HEK293 (cell line): ENCODE measurements at regions not wholly inside any gene's neighbourhood (a gene's known extent, or its start where the extent isn't known, plus 50 kb on each side); places are given as distances from the start of the nearest gene placed in this dataset.
A peak's percentile ranks its signal among the peaks of the same experiment; 100 is the strongest.

ENCODE experiments used
- CTCF ChIA-PET: fragments of 350-600 bp; formaldehyde crosslinking; extraction: SDS; loops from one replicate; lab custom pipeline; 2021; ENCODE audit warnings: antibody characterized with exemption; lab: Yijun Ruan, JAX
- POLR2A ChIA-PET: fragments of 300-600 bp; formaldehyde crosslinking; extraction: SDS; loops from one replicate; lab custom pipeline; 2020; ENCODE audit warnings: antibody characterized with exemption, inconsistent platforms; lab: Yijun Ruan, JAX
- H3K27ac ChIP-seq: fragments of 200-500 bp; sonication (Bioruptor generic); 2 replicates; pipeline ENCODE4 v1.5.1; 2014; ENCODE audit warnings: low read depth, low read length, control low read depth, inconsistent platforms; ENCODE audit errors: extremely low read depth
- H3K36me3 ChIP-seq, 2 experiments: fragments of 200-500 bp in 1 of 2; sonication (Bioruptor generic) in 1 of 2; 1 replicate in 1 of 2; 2 replicates in 1 of 2; pipeline ENCODE4 v1.5.1; 2014 to 2017; ENCODE audit warnings: inconsistent platforms in 2 of 2, low read length in 2 of 2; ENCODE audit not compliant: control insufficient read depth in 2 of 2, insufficient read depth in 1 of 2
- H3K4me1 ChIP-seq: fragments of 200-500 bp; sonication (Bioruptor generic); 2 replicates; pipeline ENCODE4 v1.5.1; 2014; ENCODE audit warnings: mild to moderate bottlenecking, low read length, inconsistent platforms; ENCODE audit not compliant: control insufficient read depth, insufficient read depth
- H3K4me3 ChIP-seq: 2 replicates; pipeline ENCODE4 v1.5.1; 2011; ENCODE audit warnings: low read depth, mild to moderate bottlenecking, control low read depth, low read length, moderate library complexity
- H3K9me3 ChIP-seq: fragments of 200-500 bp; sonication (Bioruptor generic); 2 replicates; pipeline ENCODE4 v1.5.1; 2014; ENCODE audit warnings: low read depth, low read length, inconsistent platforms; ENCODE audit not compliant: control insufficient read depth, insufficient read depth
- SP7 ChIP-seq: fragments of 450-650 bp; formaldehyde crosslinking; IDR thresholded peaks from 2 replicates; pipeline ENCODE4 v1.5.1; 2016; ENCODE audit warnings: missing biosample characterization, missing genetic modification characterization
- YY1 ChIP-seq: fragments of 450-650 bp; formaldehyde crosslinking; IDR thresholded peaks from 2 replicates; pipeline ENCODE4 v1.5.1; 2018; ENCODE audit warnings: missing biosample characterization, missing genetic modification characterization
- ZEB2 ChIP-seq: fragments of 450-650 bp; formaldehyde crosslinking; IDR thresholded peaks from 2 replicates; pipeline ENCODE4 v1.5.1; 2016; ENCODE audit warnings: missing biosample characterization, missing genetic modification characterization
- ZNF184 ChIP-seq: fragments of 450-650 bp; IDR thresholded peaks from 2 replicates; pipeline ENCODE4 v1.5.1; 2018; ENCODE audit warnings: missing biosample characterization, mild to moderate bottlenecking, missing genetic modification characterization
- ZNF292 ChIP-seq: fragments of 450-650 bp; formaldehyde crosslinking; IDR thresholded peaks from 2 replicates; pipeline ENCODE4 v1.5.1; 2016; ENCODE audit warnings: low read depth, missing biosample characterization, missing genetic modification characterization, borderline replicate concordance
- ZNF473 ChIP-seq: fragments of 450-650 bp; formaldehyde crosslinking; IDR thresholded peaks from 2 replicates; pipeline ENCODE4 v1.5.1; 2017; ENCODE audit warnings: missing biosample characterization, missing genetic modification characterization
- ZNF660 ChIP-seq: fragments of 450-650 bp; IDR thresholded peaks from 2 replicates; pipeline ENCODE4 v1.5.1; 2018; ENCODE audit warnings: missing biosample characterization, mild to moderate bottlenecking, missing genetic modification characterization
- ZNF76 ChIP-seq: fragments of 450-650 bp; formaldehyde crosslinking; IDR thresholded peaks from 2 replicates; pipeline ENCODE4; 2016; ENCODE audit warnings: low read depth, missing biosample characterization, missing genetic modification characterization, borderline replicate concordance
- TF ChIP-seq, protein P1 (sequence below): IDR thresholded peaks from 2 replicates; pipeline ENCODE4 v1.6.1; 2011; ENCODE audit warnings: mild to moderate bottlenecking, low read depth, low read length, borderline replicate concordance
- TF ChIP-seq, protein P2 (sequence below): fragments of 450-650 bp; formaldehyde crosslinking; IDR thresholded peaks from 2 replicates; pipeline ENCODE4 v1.5.1; 2016; ENCODE audit warnings: missing biosample characterization, missing genetic modification characterization
- TF ChIP-seq, protein P3 (sequence below): fragments of 450-650 bp; formaldehyde crosslinking; IDR thresholded peaks from 2 replicates; pipeline ENCODE4 v1.5.1; 2016; ENCODE audit warnings: missing biosample characterization, missing genetic modification characterization, borderline replicate concordance

DNA sequence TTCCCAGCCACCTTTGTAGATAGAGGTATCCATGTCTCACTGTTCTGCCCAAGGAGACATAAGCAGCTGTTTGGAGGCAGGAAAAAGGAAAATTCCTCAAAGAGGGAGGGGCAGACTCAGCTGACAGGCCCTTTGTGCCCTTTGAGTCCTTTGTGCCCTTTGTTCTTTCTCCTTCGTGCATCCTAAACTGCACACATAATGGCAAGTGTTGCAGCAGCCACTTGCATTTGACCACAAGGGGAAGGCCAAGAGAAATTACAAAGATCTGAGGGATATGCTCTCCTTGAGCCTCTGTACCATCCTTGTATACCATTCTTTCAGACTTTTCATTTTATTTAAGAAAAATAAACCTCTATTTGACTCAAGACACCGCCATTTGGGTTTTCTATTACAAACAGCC is 71.8 kb upstream of the PKN2 start:
- Histone ChIP-seq H3K9me3 (no peaks in the 10 kb centered on the region; the same call in 1 of the 2 replicates), H3K36me3 (no peaks in the 10 kb centered on the region), H3K4me1 (no peaks in the 10 kb centered on the region), H3K4me3 (no peak overlapping the region), H3K27ac (no peak overlapping the region)
- ChIA-PET POLR2A (interaction anchor here (0.5 kb wide), 1 partner anchor 351 kb away, joined by 4 read pairs; no protein-coding TSS in a partner anchor), CTCF (no interaction called here)
- TF ChIP-seq ZNF76 (tag by site-specific recombination): no peak
- TF ChIP-seq, protein P1, sequence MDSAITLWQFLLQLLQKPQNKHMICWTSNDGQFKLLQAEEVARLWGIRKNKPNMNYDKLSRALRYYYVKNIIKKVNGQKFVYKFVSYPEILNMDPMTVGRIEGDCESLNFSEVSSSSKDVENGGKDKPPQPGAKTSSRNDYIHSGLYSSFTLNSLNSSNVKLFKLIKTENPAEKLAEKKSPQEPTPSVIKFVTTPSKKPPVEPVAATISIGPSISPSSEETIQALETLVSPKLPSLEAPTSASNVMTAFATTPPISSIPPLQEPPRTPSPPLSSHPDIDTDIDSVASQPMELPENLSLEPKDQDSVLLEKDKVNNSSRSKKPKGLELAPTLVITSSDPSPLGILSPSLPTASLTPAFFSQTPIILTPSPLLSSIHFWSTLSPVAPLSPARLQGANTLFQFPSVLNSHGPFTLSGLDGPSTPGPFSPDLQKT: no peak
- TF ChIP-seq YY1 (tag by site-specific recombination): no peak
- no peak for TF ChIP-seq ZNF660
- TF ChIP-seq, protein P2, sequence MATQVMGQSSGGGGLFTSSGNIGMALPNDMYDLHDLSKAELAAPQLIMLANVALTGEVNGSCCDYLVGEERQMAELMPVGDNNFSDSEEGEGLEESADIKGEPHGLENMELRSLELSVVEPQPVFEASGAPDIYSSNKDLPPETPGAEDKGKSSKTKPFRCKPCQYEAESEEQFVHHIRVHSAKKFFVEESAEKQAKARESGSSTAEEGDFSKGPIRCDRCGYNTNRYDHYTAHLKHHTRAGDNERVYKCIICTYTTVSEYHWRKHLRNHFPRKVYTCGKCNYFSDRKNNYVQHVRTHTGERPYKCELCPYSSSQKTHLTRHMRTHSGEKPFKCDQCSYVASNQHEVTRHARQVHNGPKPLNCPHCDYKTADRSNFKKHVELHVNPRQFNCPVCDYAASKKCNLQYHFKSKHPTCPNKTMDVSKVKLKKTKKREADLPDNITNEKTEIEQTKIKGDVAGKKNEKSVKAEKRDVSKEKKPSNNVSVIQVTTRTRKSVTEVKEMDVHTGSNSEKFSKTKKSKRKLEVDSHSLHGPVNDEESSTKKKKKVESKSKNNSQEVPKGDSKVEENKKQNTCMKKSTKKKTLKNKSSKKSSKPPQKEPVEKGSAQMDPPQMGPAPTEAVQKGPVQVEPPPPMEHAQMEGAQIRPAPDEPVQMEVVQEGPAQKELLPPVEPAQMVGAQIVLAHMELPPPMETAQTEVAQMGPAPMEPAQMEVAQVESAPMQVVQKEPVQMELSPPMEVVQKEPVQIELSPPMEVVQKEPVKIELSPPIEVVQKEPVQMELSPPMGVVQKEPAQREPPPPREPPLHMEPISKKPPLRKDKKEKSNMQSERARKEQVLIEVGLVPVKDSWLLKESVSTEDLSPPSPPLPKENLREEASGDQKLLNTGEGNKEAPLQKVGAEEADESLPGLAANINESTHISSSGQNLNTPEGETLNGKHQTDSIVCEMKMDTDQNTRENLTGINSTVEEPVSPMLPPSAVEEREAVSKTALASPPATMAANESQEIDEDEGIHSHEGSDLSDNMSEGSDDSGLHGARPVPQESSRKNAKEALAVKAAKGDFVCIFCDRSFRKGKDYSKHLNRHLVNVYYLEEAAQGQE (tag by site-specific recombination): no peak
- TF ChIP-seq ZNF292 (tag by site-specific recombination): no peak
- no peak for TF ChIP-seq ZNF184
- TF ChIP-seq ZEB2: no peak

DNA sequence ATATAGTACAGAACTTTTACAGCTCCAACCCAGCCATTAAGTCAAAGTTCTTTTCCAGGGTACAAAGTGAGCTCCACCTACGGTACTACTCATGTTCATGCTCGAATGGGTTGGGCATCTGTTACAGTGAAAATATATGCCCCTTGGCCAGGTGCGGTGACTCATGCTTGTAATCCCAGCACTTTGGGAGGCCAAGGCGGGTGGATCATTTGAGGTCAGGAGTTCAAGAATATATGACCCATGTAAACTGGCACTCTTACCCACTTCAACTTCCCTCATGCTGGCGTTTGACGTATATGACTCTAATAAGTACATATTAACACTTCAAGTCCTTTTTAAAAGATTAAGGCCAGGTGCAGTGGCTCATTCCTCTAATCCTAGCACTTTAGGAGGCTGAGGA is 71.3 kb upstream of the PKN2 start:
- Histone ChIP-seq H3K4me1 (no peaks in the 10 kb centered on the region), H3K27ac (no peak overlapping the region)
- no peak for TF ChIP-seq ZNF473 (tag by site-specific recombination)
- peak; percentile 37; the same call in 1 of the 2 replicates for TF ChIP-seq SP7 (tag by site-specific recombination)
- TF ChIP-seq, protein P3, sequence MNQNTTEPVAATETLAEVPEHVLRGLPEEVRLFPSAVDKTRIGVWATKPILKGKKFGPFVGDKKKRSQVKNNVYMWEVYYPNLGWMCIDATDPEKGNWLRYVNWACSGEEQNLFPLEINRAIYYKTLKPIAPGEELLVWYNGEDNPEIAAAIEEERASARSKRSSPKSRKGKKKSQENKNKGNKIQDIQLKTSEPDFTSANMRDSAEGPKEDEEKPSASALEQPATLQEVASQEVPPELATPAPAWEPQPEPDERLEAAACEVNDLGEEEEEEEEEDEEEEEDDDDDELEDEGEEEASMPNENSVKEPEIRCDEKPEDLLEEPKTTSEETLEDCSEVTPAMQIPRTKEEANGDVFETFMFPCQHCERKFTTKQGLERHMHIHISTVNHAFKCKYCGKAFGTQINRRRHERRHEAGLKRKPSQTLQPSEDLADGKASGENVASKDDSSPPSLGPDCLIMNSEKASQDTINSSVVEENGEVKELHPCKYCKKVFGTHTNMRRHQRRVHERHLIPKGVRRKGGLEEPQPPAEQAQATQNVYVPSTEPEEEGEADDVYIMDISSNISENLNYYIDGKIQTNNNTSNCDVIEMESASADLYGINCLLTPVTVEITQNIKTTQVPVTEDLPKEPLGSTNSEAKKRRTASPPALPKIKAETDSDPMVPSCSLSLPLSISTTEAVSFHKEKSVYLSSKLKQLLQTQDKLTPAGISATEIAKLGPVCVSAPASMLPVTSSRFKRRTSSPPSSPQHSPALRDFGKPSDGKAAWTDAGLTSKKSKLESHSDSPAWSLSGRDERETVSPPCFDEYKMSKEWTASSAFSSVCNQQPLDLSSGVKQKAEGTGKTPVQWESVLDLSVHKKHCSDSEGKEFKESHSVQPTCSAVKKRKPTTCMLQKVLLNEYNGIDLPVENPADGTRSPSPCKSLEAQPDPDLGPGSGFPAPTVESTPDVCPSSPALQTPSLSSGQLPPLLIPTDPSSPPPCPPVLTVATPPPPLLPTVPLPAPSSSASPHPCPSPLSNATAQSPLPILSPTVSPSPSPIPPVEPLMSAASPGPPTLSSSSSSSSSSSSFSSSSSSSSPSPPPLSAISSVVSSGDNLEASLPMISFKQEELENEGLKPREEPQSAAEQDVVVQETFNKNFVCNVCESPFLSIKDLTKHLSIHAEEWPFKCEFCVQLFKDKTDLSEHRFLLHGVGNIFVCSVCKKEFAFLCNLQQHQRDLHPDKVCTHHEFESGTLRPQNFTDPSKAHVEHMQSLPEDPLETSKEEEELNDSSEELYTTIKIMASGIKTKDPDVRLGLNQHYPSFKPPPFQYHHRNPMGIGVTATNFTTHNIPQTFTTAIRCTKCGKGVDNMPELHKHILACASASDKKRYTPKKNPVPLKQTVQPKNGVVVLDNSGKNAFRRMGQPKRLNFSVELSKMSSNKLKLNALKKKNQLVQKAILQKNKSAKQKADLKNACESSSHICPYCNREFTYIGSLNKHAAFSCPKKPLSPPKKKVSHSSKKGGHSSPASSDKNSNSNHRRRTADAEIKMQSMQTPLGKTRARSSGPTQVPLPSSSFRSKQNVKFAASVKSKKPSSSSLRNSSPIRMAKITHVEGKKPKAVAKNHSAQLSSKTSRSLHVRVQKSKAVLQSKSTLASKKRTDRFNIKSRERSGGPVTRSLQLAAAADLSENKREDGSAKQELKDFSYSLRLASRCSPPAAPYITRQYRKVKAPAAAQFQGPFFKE (tag by site-specific recombination): no peak
- TF ChIP-seq, protein P1: no peak
- TF ChIP-seq, all 188 proteins: peak for 1
- H3K9me3 ChIP-seq: no peaks in the 10 kb centered on the region; the same call in 1 of the 2 replicates
- H3K4me3 ChIP-seq: no peak overlapping the region
- H3K36me3 ChIP-seq: no peaks in the 10 kb centered on the region
- ChIA-PET POLR2A (no interaction called here), CTCF (no interaction called here)
